Neural progenitor cell (in vitro differentiated cells): ENCODE measurements at regions not wholly inside any gene's neighbourhood (a gene's known extent, or its start where the extent isn't known, plus 50 kb on each side); places are given as distances from the start of the nearest gene placed in this dataset.

Experiments used
- CTCF ChIP-seq: fragments of 200-600 bp; sonication (generic); IDR thresholded peaks from 2 replicates; pipeline ENCODE4 v1.5.1; 2017; ENCODE audit warnings: antibody characterized with exemption, mild to moderate bottlenecking
- EZH2 ChIP-seq: fragments of 200-600 bp; sonication (generic); IDR thresholded peaks from 2 replicates; pipeline ENCODE4 v1.6.1; 2017; ENCODE audit warnings: antibody characterized with exemption, mild to moderate bottlenecking, moderate library complexity

GRCh38 chr13:50438351-50438750, 405.1 kb downstream of the DLEU7 start:
- TF ChIP-seq CTCF (no peak), EZH2 (no peak)
